Right lobe of liver (tissue), 4 donors: ENCODE measurements at regions not wholly inside any gene's neighbourhood (a gene's known extent, or its start where the extent isn't known, plus 50 kb on each side); places are given as distances from the start of the nearest gene placed in this dataset.

Experiments used
- POLR2A ChIP-seq: fragments of 450-650 bp; IDR thresholded peaks from one replicate; pipeline ENCODE4 v1.6.1; 2017; ENCODE audit warnings: antibody characterized with exemption, mild to moderate bottlenecking
- TF ChIP-seq, protein P1 (sequence below), 4 donors: fragments of 200-600 bp in 3 of 4; fragments of 450-650 bp in 1 of 4; IDR thresholded peaks; one replicate each; pipeline versions ENCODE4 v1.5.1 to v1.8.0; 2016 to 2022; ENCODE audit warnings: antibody characterized with exemption in 4 of 4, mild to moderate bottlenecking in 2 of 4
- donor health status: DM: no; HTN: no; CAD: no.
- donor health status: DM: no; HTN: no; CAD: no.
- donor health status: DM: no; HTN: yes; CAD: no.

DNA sequence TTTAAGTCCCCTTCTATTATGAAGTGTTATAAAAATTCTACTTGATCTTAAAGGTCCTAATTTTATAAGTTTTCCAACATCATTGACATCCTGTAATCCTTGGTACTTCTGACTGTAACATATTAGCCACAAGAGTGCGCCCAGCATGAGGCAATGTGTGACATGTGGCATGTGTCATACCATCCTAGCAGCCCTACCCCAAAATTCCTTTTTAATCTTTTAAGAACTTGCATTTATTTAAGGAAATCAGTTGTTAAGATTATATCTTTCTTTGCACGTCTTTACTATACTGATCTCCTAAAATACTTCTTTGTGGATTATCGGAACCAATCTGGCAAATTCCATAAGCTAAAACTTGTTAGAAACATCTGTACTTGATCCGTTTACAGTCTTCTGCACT, 167.1 kb upstream of the SLC24A3 start:
- TF ChIP-seq, protein P1, sequence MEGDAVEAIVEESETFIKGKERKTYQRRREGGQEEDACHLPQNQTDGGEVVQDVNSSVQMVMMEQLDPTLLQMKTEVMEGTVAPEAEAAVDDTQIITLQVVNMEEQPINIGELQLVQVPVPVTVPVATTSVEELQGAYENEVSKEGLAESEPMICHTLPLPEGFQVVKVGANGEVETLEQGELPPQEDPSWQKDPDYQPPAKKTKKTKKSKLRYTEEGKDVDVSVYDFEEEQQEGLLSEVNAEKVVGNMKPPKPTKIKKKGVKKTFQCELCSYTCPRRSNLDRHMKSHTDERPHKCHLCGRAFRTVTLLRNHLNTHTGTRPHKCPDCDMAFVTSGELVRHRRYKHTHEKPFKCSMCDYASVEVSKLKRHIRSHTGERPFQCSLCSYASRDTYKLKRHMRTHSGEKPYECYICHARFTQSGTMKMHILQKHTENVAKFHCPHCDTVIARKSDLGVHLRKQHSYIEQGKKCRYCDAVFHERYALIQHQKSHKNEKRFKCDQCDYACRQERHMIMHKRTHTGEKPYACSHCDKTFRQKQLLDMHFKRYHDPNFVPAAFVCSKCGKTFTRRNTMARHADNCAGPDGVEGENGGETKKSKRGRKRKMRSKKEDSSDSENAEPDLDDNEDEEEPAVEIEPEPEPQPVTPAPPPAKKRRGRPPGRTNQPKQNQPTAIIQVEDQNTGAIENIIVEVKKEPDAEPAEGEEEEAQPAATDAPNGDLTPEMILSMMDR (IDR thresholded peaks at IDR 0.05) = no peak
- no peak for TF ChIP-seq POLR2A
